CD14-positive monocyte (primary cell): ENCODE measurements at regions not wholly inside any gene's neighbourhood (a gene's known extent, or its start where the extent isn't known, plus 50 kb on each side); places are given as distances from the start of the nearest gene placed in this dataset.
A peak's percentile ranks its signal among the peaks of the same experiment; 100 is the strongest.

Experiments used
- DNase-seq, 3 donors: peaks; one replicate each; pipeline ENCODE4 v3.0.0-alpha.2; 2011 to 2022
- H2AFZ ChIP-seq: 2 replicates; pipeline ENCODE4 v1.6.0; 2012; ENCODE audit warnings: mild to moderate bottlenecking, low read depth, low read length, inconsistent platforms; ENCODE audit not compliant: insufficient read depth, poor library complexity, severe bottlenecking
- H3K27ac ChIP-seq, 2 donors: 1 replicate in 1 of 2; 2 replicates in 1 of 2; pipeline ENCODE4 v1.5.1; 2012 to 2013; ENCODE audit warnings: low read length in 2 of 2, control low read depth in 1 of 2, inconsistent platforms in 1 of 2, low read depth in 1 of 2, mild to moderate bottlenecking in 1 of 2
- H3K27me3 ChIP-seq, 2 donors: one replicate each; pipeline versions ENCODE4 v1.6.0 to v1.6.1; 2011 to 2013; ENCODE audit warnings: low read length in 2 of 2; ENCODE audit not compliant: control insufficient read depth in 2 of 2, insufficient read depth in 2 of 2
- H3K36me3 ChIP-seq, 2 donors: replicated peaks in 1 of 2; 1 replicate in 1 of 2; 2 replicates in 1 of 2; pipeline versions ENCODE4 v1.5.1 to v1.6.1; 2012 to 2013; ENCODE audit warnings: low read length in 2 of 2, control low read depth in 1 of 2, inconsistent platforms in 1 of 2, mild to moderate bottlenecking in 1 of 2; ENCODE audit not compliant: insufficient read depth in 2 of 2, control insufficient read depth in 1 of 2
- H3K4me1 ChIP-seq, 2 donors: 1 replicate in 1 of 2; 2 replicates in 1 of 2; pipeline versions ENCODE4 v1.5.1 to v1.6.1; 2012 to 2013; ENCODE audit warnings: low read length in 2 of 2, control low read depth in 1 of 2, inconsistent platforms in 1 of 2, mild to moderate bottlenecking in 1 of 2, moderate library complexity in 1 of 2; ENCODE audit not compliant: insufficient read depth in 2 of 2, control insufficient read depth in 1 of 2
- H3K4me2 ChIP-seq: replicated peaks from 2 replicates; pipeline ENCODE3; 2012; ENCODE audit warnings: low read length, moderate library complexity, mild to moderate bottlenecking; ENCODE audit not compliant: poor library complexity, severe bottlenecking; ENCODE audit errors: extremely low read depth
- H3K4me3 ChIP-seq, 3 experiments: fragments of 200-600 bp in 1 of 3; sonication (generic) in 1 of 3; replicated peaks in 1 of 3; 1 replicate in 2 of 3; 2 replicates in 1 of 3; pipeline ENCODE4 v1.5.1; 2011 to 2013; ENCODE audit warnings: low read length in 3 of 3, mild to moderate bottlenecking in 3 of 3, control low read depth in 2 of 3, low read depth in 2 of 3, inconsistent platforms in 1 of 3, moderate library complexity in 1 of 3
- H3K79me2 ChIP-seq: 2 replicates; pipeline ENCODE4 v1.6.0; 2012; ENCODE audit warnings: mild to moderate bottlenecking, control low read depth, inconsistent platforms, low read length, moderate library complexity; ENCODE audit not compliant: insufficient read depth
- H3K9ac ChIP-seq: 2 replicates; pipeline ENCODE4 v1.6.0; 2017; ENCODE audit warnings: low read length, mild to moderate bottlenecking; ENCODE audit not compliant: insufficient read depth, poor library complexity, severe bottlenecking
- H3K9me3 ChIP-seq, 2 donors: replicated peaks in 1 of 2; 1 replicate in 1 of 2; 2 replicates in 1 of 2; pipeline versions ENCODE4 v1.5.1 to v1.6.1; 2012 to 2013; ENCODE audit warnings: low read length in 2 of 2, control low read depth in 1 of 2; ENCODE audit not compliant: control insufficient read depth in 1 of 2, insufficient read depth in 1 of 2
- H4K20me1 ChIP-seq: 2 replicates; pipeline ENCODE4 v1.6.0; 2012; ENCODE audit warnings: mild to moderate bottlenecking, low read length, control low read depth, moderate library complexity; ENCODE audit not compliant: insufficient read depth
- H3K27ac Mint-ChIP-seq, 7 donors: one replicate each; pipeline ENCODE4 v1.8.0; 2020; ENCODE audit warnings: mild to moderate bottlenecking in 7 of 7, mixed read lengths in 7 of 7, moderate library complexity in 6 of 7, inconsistent platforms in 2 of 7
- H3K27me3 Mint-ChIP-seq, 3 donors: one replicate each; pipeline ENCODE4 v1.8.0; 2021 to 2022; ENCODE audit warnings: low read depth in 3 of 3, mild to moderate bottlenecking in 3 of 3, mixed read lengths in 3 of 3, moderate library complexity in 3 of 3, inconsistent platforms in 1 of 3
- H3K36me3 Mint-ChIP-seq, 2 donors: one replicate each; pipeline ENCODE4 v1.8.0; 2020; ENCODE audit warnings: mixed read lengths in 2 of 2, inconsistent platforms in 1 of 2, mild to moderate bottlenecking in 1 of 2
- H3K4me1 Mint-ChIP-seq: one replicate; pipeline ENCODE4 v1.8.0; 2020; ENCODE audit warnings: mild to moderate bottlenecking, mixed read lengths
- H3K4me3 Mint-ChIP-seq, 2 donors: one replicate each; pipeline ENCODE4 v1.8.0; 2020; ENCODE audit warnings: mild to moderate bottlenecking in 2 of 2, mixed read lengths in 2 of 2, moderate library complexity in 1 of 2
- H3K9me3 Mint-ChIP-seq, 7 donors: one replicate each; pipeline ENCODE4 v1.8.0; 2020 to 2022; ENCODE audit warnings: mixed read lengths in 7 of 7, mild to moderate bottlenecking in 6 of 7, moderate library complexity in 6 of 7, inconsistent platforms in 2 of 7
- WGBS: methylation state at CpG from one replicate; pipeline ENCODE4 v1.1.5; 2013; ENCODE audit warnings: missing lambda C conversion rate; ENCODE audit not compliant: insufficient coverage; 5-methylcytosine and 5-hydroxymethylcytosine counted together
- intact Hi-C, 2 donors: fragments of 100-400 bp; cut with micrococcal nuclease; formaldehyde crosslinking; loops; one replicate each; pipeline versions ENCODE4 v1.15.0 to v1.15.1; 2023
- TF ChIP-seq, protein P1 (sequence below): fragments of 200-600 bp; IDR thresholded peaks from one replicate; pipeline ENCODE4 v1.8.0; 2022; ENCODE audit warnings: antibody characterized with exemption, mild to moderate bottlenecking

DNA sequence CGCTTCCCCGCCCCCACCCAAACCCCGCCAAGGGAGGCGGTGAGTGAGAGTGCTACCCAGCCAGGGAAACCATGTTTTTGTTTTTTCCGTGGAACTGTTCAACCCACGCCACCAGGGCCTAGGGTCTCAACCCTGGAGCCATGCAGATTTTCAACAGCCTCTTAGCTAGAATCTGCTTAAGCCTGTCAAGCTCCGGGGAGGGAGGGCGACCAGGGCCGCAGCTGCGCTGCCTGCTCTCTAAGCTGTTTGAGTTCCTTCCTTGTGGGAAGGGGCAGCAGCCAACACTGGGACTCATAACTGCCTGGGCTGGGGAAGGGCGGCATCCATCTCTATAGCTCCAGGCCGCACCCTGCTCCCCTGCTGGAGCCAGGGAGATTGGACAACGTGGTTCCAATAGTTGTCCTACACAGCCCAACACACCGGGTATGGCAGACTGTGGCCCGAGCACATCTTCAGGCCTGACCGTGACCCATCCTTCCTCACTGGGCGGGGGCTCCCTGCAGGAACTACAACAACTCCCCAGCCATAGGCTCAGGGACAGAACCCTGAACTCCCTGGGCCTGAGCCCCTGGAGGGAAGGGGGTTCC, 1065.7 kb upstream of the MANEA start:
- Mint-ChIP-seq H3K4me3 (no peak overlapping the region), H3K4me1 (no peaks in the 10 kb centered on the region), H3K27me3 (peaks cover 0 to 5% (median 3%) of the 10 kb centered on the region in 3 donors), H3K27ac (no peak overlapping the region), H3K36me3 (no peaks in the 10 kb centered on the region), H3K9me3 (peaks cover 0 to 7% (median 4%) of the 10 kb centered on the region in 7 donors)
- peaks cover 7 to 18% of the 10 kb centered on the region in 2 donors for H3K9me3 ChIP-seq
- H3K79me2 ChIP-seq, result no peaks in the 10 kb centered on the region
- no peaks in the 10 kb centered on the region for H3K27me3 ChIP-seq
- no peak overlapping the region for H3K4me3 ChIP-seq
- H3K4me2 ChIP-seq, result no peak overlapping the region
- peak in 1 of 3 donors; percentile 2 for DNase-seq
- no peak overlapping the region for H3K27ac ChIP-seq
- H4K20me1 ChIP-seq, result no peaks in the 10 kb centered on the region
- H3K4me1 ChIP-seq, result no peaks in the 10 kb centered on the region
- H3K9ac ChIP-seq, result no peak overlapping the region
- WGBS, result 74% methylated on average over 12 of the region's 17 CpGs
- TF ChIP-seq, protein P1, sequence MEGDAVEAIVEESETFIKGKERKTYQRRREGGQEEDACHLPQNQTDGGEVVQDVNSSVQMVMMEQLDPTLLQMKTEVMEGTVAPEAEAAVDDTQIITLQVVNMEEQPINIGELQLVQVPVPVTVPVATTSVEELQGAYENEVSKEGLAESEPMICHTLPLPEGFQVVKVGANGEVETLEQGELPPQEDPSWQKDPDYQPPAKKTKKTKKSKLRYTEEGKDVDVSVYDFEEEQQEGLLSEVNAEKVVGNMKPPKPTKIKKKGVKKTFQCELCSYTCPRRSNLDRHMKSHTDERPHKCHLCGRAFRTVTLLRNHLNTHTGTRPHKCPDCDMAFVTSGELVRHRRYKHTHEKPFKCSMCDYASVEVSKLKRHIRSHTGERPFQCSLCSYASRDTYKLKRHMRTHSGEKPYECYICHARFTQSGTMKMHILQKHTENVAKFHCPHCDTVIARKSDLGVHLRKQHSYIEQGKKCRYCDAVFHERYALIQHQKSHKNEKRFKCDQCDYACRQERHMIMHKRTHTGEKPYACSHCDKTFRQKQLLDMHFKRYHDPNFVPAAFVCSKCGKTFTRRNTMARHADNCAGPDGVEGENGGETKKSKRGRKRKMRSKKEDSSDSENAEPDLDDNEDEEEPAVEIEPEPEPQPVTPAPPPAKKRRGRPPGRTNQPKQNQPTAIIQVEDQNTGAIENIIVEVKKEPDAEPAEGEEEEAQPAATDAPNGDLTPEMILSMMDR, result no peak
- no peaks in the 10 kb centered on the region for H3K36me3 ChIP-seq
- H2AFZ ChIP-seq, result no peak overlapping the region
- intact Hi-C loops, result no loop called here

DNA sequence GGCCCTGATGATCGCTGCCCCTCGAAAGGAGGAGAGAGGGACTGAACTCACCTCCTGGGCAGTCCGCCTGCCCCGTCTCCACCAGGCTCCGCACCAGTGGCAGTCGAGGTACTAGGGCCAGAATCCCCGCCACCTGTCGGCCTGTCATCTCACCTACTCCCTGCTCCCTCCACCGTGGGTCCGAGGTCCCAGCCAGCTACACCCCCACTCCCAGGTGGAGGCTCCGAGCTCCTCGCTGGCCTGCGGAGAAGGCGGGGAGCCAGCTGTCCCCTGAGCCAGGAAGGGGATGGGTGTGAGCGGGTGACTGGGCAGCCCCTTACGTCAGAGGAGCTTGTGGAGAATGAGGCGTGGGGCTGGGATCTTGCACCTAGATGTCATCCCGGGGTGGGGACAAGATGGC, 1066.5 kb upstream of the MANEA start:
- TF ChIP-seq, protein P1, result no peak
- Mint-ChIP-seq H3K4me1 (no peaks in the 10 kb centered on the region), H3K27ac (no peak overlapping the region), H3K4me3 (no peak overlapping the region), H3K9me3 (peaks cover 0 to 7% (median 4%) of the 10 kb centered on the region in 7 donors), H3K36me3 (no peaks in the 10 kb centered on the region), H3K27me3 (peaks cover 0 to 5% (median 3%) of the 10 kb centered on the region in 3 donors)
- peak in 1 of 3 donors; percentile 1 for DNase-seq
- Histone ChIP-seq H3K4me3 (no peak overlapping the region), H3K4me1 (no peaks in the 10 kb centered on the region), H3K4me2 (no peak overlapping the region), H3K27me3 (no peaks in the 10 kb centered on the region), H4K20me1 (no peaks in the 10 kb centered on the region), H3K36me3 (no peaks in the 10 kb centered on the region), H3K9ac (no peak overlapping the region), H2AFZ (no peak overlapping the region), H3K79me2 (no peaks in the 10 kb centered on the region), H3K9me3 (peaks cover 7 to 18% of the 10 kb centered on the region in 2 donors), H3K27ac (no peak overlapping the region)
- 82% methylated on average over 8 of the region's 18 CpGs for WGBS
- intact Hi-C loops, result no loop called here
